Caco-2 (cell line): ENCODE measurements at regions not wholly inside any gene's neighbourhood (a gene's known extent, or its start where the extent isn't known, plus 50 kb on each side); places are given as distances from the start of the nearest gene placed in this dataset.

Source experiments
- BruUV-seq: library from RNA; stranded (reverse); fragments of 400-500 nt; replicated peaks from 2 replicates; lab custom pipeline; 2021; lab: Mats Ljungman, UMichigan
- CTCF ChIA-PET: fragments of 300-600 bp; sonication (Branson Sonifier 250); formaldehyde crosslinking; loops from one replicate; lab custom pipeline; 2022; ENCODE audit warnings: antibody characterized with exemption; lab: Charles Lee
- POLR2A ChIA-PET: fragments of 300-600 bp; sonication (Branson Sonifier 250); formaldehyde crosslinking; loops from one replicate; lab custom pipeline; 2022; ENCODE audit warnings: antibody characterized with exemption; lab: Charles Lee
- DNase-seq, 2 experiments: peaks; one replicate each; pipeline versions ENCODE4 v3.0.0 to v3.0.0-alpha.2; 2020 to 2022
- H3K27me3 ChIP-seq: replicated peaks from 2 replicates; pipeline ENCODE4 v1.6.0; 2011; ENCODE audit warnings: low read length; ENCODE audit not compliant: control insufficient read depth, insufficient read depth
- H3K36me3 ChIP-seq: 2 replicates; pipeline ENCODE4 v1.5.1; 2011; ENCODE audit warnings: low read length; ENCODE audit not compliant: control insufficient read depth, insufficient read depth
- H3K4me1 ChIP-seq: fragments of 250-450 bp; sonication (Bioruptor Pico); 2 replicates; pipeline ENCODE4 v1.5.1; 2020; ENCODE audit warnings: mild to moderate bottlenecking
- H3K4me3 ChIP-seq: 2 replicates; pipeline ENCODE4 v1.5.1; 2011; ENCODE audit warnings: low read depth, mild to moderate bottlenecking, control low read depth, low read length
- H3K9me3 ChIP-seq: fragments of 250-450 bp; sonication (Bioruptor Pico); 2 replicates; pipeline ENCODE4 v1.5.1; 2020; ENCODE audit warnings: mild to moderate bottlenecking, moderate library complexity
- H3K27ac Mint-ChIP-seq: one replicate; pipeline ENCODE4 v1.8.0; 2022; ENCODE audit warnings: mixed read lengths; ENCODE audit not compliant: unreplicated experiment
- H3K27me3 Mint-ChIP-seq: one replicate; pipeline ENCODE4 v1.8.0; 2022; ENCODE audit warnings: mixed read lengths; ENCODE audit not compliant: insufficient read depth, unreplicated experiment
- H3K36me3 Mint-ChIP-seq: one replicate; pipeline ENCODE4 v1.8.0; 2022; ENCODE audit warnings: mild to moderate bottlenecking, mixed read lengths; ENCODE audit not compliant: insufficient read depth, unreplicated experiment
- H3K4me1 Mint-ChIP-seq: one replicate; pipeline ENCODE4 v1.8.0; 2022; ENCODE audit warnings: low read depth, mixed read lengths; ENCODE audit not compliant: unreplicated experiment
- H3K4me3 Mint-ChIP-seq: one replicate; pipeline ENCODE4 v1.8.0; 2022; ENCODE audit warnings: mild to moderate bottlenecking, moderate library complexity, mixed read lengths; ENCODE audit not compliant: unreplicated experiment
- H3K9me3 Mint-ChIP-seq: one replicate; pipeline ENCODE4 v1.8.0; 2022; ENCODE audit warnings: mixed read lengths; ENCODE audit not compliant: unreplicated experiment
- CTCF ChIP-seq, 2 experiments: fragments of 200-600 bp in 1 of 2; IDR thresholded peaks; 1 replicate in 1 of 2; 2 replicates in 1 of 2; pipeline versions ENCODE4 v1.5.1 to v1.8.0; 2011 to 2022; ENCODE audit warnings: antibody characterized with exemption in 1 of 2, control low read depth in 1 of 2, inconsistent platforms in 1 of 2, low read depth in 1 of 2, low read length in 1 of 2, mild to moderate bottlenecking in 1 of 2, moderate library complexity in 1 of 2; ENCODE audit not compliant: insufficient read depth in 1 of 2, severe bottlenecking in 1 of 2, unreplicated experiment in 1 of 2
- intact Hi-C: fragments of 100-400 bp; cut with micrococcal nuclease; formaldehyde crosslinking; loops from one replicate; pipeline ENCODE4 v1.10.0; 2022; ENCODE audit not compliant: unreplicated experiment

- CTCF ChIA-PET = no interaction called here
- Histone ChIP-seq H3K9me3 (peaks cover 13% of the 10 kb centered on the region), H3K4me1 (peaks cover 7% of the 10 kb centered on the region), H3K36me3 (no peaks in the 10 kb centered on the region; the same call in 1 of the 2 replicates), H3K27me3 (no peaks in the 10 kb centered on the region), H3K4me3 (no peak overlapping the region)
- intact Hi-C loops = no loop called here
- DNase-seq = no peak
- H3K4me1 Mint-ChIP-seq = no peaks in the 10 kb centered on the region
- no peak overlapping the region for H3K4me3 Mint-ChIP-seq
- no peaks in the 10 kb centered on the region for H3K27me3 Mint-ChIP-seq
- BruUV-seq = no TSS peak
- POLR2A ChIA-PET = no interaction called here
- no peak overlapping the region for H3K27ac Mint-ChIP-seq
- no peaks in the 10 kb centered on the region for H3K9me3 Mint-ChIP-seq
- peaks cover 4% of the 10 kb centered on the region for H3K36me3 Mint-ChIP-seq
- TF ChIP-seq CTCF (IDR thresholded peaks at IDR 0.05; ENCODE audit: insufficient read depth in 1 of 2, low read depth in 1 of 2, low read length in 1 of 2, severe bottlenecking in 1 of 2, unreplicated experiment in 1 of 2) = no peak
These were observed 365.2 kb downstream of the C16orf95 start for GRCh38 chr16:86951831-86952598.

- H3K4me3 ChIP-seq = no peak overlapping the region
- no peaks in the 10 kb centered on the region for H3K9me3 Mint-ChIP-seq
- BruUV-seq = no TSS peak
- intact Hi-C loops = no loop called here
- no peak overlapping the region for H3K27ac Mint-ChIP-seq
- TF ChIP-seq CTCF (IDR thresholded peaks at IDR 0.05; ENCODE audit: insufficient read depth in 1 of 2, low read depth in 1 of 2, low read length in 1 of 2, severe bottlenecking in 1 of 2, unreplicated experiment in 1 of 2) = no peak
- H3K4me3 Mint-ChIP-seq = no peak overlapping the region
- H3K27me3 Mint-ChIP-seq = no peaks in the 10 kb centered on the region
- H3K4me1 ChIP-seq = no peaks in the 10 kb centered on the region; the same call in 1 of the 2 replicates
- ChIA-PET CTCF (no interaction called here), POLR2A (no interaction called here)
- H3K36me3 Mint-ChIP-seq = peaks cover 4% of the 10 kb centered on the region
- no peaks in the 10 kb centered on the region for H3K4me1 Mint-ChIP-seq
- H3K27me3 ChIP-seq = no peaks in the 10 kb centered on the region
- H3K36me3 ChIP-seq = no peaks in the 10 kb centered on the region; the same call in 1 of the 2 replicates
- peaks cover 13% of the 10 kb centered on the region for H3K9me3 ChIP-seq
- DNase-seq = no peak
These were observed 364.4 kb downstream of the C16orf95 start for GRCh38 chr16:86952769-86953168.

- BruUV-seq = no TSS peak
- Mint-ChIP-seq H3K27ac (no peak overlapping the region), H3K4me1 (no peaks in the 10 kb centered on the region), H3K4me3 (no peak overlapping the region), H3K9me3 (no peaks in the 10 kb centered on the region), H3K36me3 (peaks cover 4% of the 10 kb centered on the region), H3K27me3 (no peaks in the 10 kb centered on the region)
- TF ChIP-seq CTCF (IDR thresholded peaks at IDR 0.05; ENCODE audit: insufficient read depth in 1 of 2, low read depth in 1 of 2, low read length in 1 of 2, severe bottlenecking in 1 of 2, unreplicated experiment in 1 of 2) = no peak
- no peak for DNase-seq
- H3K9me3 ChIP-seq = peaks cover 13% of the 10 kb centered on the region
- intact Hi-C loops = no loop called here
- ChIA-PET POLR2A (no interaction called here), CTCF (no interaction called here)
- no peak overlapping the region for H3K4me3 ChIP-seq
- no peaks in the 10 kb centered on the region for H3K27me3 ChIP-seq
- no peaks in the 10 kb centered on the region for H3K4me1 ChIP-seq
- no peaks in the 10 kb centered on the region; the same call in 1 of the 2 replicates for H3K36me3 ChIP-seq
These were observed 363.4 kb downstream of the C16orf95 start for GRCh38 chr16:86953631-86954391.
